GM21423 (cell line): ENCODE measurements at regions not wholly inside any gene's neighbourhood (a gene's known extent, or its start where the extent isn't known, plus 50 kb on each side); places are given as distances from the start of the nearest gene placed in this dataset.
"Not testable (repeated sequence)": the region's sequence is repeated elsewhere in the genome, so short reads cannot be mapped to it uniquely, and the experiment has no call there.

ENCODE experiments used
- ATAC-seq: cut with Tn5 transposase; IDR thresholded peaks from one replicate; pipeline ENCODE4 v1.9.1; 2021; ENCODE audit warnings: mild to moderate bottlenecking, moderate library complexity; ENCODE audit not compliant: unreplicated experiment

- ATAC-seq: no peak
These were observed 111.8 kb upstream of the DCC start for GRCh38 chr18:52228166-52228565.

- no peak for ATAC-seq
These were observed 103.9 kb upstream of the DCC start for GRCh38 chr18:52236131-52236530.

GRCh38 chr18:52237551-52237950 is 102.4 kb upstream of the DCC start:
- no peak for ATAC-seq

GRCh38 chr18:52242711-52243110 is 97.3 kb upstream of the DCC start:
- no peak for ATAC-seq

GRCh38 chr18:52244658-52245057 is 95.3 kb upstream of the DCC start:
- no peak for ATAC-seq

GRCh38 chr18:52254367-52254766 is 85.6 kb upstream of the DCC start:
- no peak for ATAC-seq

GRCh38 chr18:52257417-52257816 is 82.6 kb upstream of the DCC start:
- not testable (repeated sequence) for ATAC-seq

- ATAC-seq: no peak
These were observed 64.2 kb upstream of the DCC start for GRCh38 chr18:52275817-52276216.

- ATAC-seq: no peak
These were observed 62.2 kb upstream of the DCC start for GRCh38 chr18:52277785-52278184.

- ATAC-seq: no peak
These were observed 61.8 kb upstream of the DCC start for GRCh38 chr18:52278191-52278590.

- ATAC-seq: no peak
These were observed 59.3 kb upstream of the DCC start for GRCh38 chr18:52280702-52281101.

- ATAC-seq: no peak
These were observed 56.1 kb upstream of the DCC start for GRCh38 chr18:52283927-52284326.

- ATAC-seq: no peak
These were observed 53.3 kb upstream of the DCC start for GRCh38 chr18:52286675-52287074.

GRCh38 chr18:52287151-52287550 is 52.8 kb upstream of the DCC start:
- ATAC-seq: no peak

- peak; percentile 62 for ATAC-seq
These were observed 51.5 kb upstream of the DCC start for GRCh38 chr18:52288403-52289004.

GRCh38 chr18:52289392-52289791 is 50.6 kb upstream of the DCC start:
- ATAC-seq: no peak
